ENCODE measurements at regions not wholly inside any gene's neighbourhood (a gene's known extent, or its start where the extent isn't known, plus 50 kb on each side); places are given as distances from the start of the nearest gene placed in this dataset.

DNA sequence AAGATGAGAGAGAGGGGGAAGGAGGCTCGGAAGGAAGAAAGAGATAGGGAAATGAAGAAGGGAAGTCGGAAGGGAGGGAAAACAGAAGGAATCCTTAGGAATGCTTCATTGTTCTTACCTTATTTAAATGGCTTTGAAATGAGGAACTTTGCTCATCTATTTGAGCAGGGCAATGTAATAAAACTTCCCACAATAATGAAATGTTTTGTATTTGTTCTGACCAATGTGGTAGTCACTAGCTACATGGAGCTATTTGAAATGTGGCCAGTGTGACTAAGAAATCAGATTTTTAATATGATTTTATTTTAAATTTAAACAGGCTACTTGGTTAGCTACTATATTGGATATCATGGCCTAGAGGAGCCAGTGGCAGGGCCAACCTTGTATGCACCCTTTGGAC, 510.6 kb downstream of the HTR7 start:
- no peak for DNase-seq

DNA sequence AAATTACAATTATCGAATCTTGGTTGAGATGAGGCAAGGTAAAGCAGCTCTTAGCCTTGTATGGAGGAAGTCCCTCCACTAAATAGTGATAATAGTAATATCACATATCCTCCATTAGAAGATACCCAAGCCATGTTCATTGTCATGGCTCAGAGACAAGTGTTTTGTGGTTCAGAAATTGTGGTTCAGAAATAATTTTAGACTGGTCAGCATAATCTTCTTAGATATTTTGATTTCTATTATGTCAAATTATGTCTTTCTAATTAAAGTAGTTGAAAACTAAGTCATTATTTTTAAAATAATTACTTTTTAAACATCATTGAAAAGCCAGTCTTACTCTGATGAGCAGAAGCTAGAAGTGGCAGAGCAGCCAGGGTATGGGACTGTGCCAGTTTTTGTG, 507.7 kb downstream of the HTR7 start:
- no peak for DNase-seq

DNA sequence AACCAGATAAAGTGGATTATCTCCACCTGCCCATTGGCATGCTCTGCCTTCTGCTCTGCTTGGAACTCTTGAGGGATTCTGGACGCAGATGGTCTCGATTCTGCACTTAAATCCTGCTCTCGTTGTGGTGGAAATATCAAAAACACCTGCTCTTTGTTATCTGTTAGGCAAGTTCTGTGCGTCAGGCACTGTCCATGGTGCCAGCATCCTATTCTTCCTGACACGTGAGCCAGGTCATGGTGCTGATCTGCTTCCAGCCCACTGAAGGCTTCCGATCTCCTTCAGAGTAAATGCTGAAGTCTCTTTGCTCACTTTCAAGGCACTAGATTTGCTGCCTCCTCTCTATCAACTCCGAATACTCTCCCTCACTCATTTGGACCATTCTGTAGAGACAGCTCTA, 505.6 kb downstream of the HTR7 start:
- DNase-seq = no peak

DNA sequence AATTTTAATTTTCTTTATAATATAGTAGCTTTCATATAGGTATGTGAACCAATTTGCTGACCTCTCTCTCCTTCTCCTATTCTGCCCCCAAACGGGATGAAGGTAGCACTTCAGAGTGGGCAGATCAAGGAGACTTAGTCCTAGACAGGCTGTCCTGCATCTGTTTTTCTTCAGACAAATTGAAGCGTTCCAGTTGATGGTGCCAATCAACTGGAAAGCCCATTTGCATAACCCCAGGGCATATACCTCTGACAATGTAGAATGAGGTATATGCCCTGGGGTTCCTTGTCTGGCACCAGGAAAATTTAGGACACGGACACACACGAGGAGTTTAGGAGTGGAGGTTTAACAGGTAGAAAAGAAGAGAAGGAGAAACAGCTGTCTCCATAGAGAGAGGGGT, 502.9 kb downstream of the HTR7 start:
- DNase-seq = no peak

DNA sequence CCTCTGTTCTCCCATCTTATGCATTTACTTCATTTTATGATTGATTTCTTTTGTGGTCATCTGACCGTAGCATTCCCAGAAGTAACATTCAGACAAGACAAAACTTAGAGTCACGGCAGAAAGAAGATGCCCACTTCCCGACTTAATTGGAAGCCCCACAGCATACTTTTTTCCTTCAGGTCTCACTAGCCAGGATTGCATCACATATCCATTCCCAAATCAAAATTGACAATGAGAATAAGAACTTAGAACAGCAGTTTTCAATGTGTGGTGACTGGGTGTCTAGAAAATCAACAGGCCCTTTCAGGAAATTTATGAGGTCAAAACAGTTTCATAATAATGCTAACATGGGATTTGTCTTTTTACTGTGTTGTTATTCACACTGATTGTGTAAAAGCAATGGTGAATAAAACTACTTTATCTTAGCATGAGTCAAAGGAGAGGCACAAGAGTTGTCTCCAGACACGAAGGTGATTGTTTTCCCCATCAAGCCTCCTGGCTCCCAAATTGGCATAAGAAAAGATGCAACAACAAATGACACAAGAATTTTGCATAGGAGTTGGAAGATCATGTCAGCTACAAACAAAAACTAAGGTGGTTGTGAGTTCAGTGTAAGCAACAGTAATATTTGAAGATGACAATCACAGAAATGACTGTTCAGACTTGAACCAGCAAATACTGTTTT, 493.9 kb downstream of the HTR7 start:
- DNase-seq = no peak

DNA sequence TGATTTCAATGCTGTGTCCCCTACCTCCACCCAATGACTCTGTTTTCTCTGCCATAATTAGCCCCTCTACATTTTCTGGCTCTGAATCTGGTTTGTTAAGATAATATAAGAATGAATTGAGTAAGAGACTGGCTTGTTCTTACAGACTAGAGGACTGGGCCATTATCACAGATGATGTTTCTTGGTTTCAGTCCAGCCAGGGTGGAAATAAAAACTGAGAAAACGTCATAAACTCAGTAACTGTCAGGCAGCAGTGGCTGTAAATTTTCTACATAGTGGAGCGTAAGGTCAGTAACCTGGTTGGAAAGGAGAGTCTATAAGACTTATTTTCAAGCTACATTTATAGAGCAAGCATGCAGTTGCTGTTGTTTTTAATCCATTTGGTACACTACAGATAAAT, 485.4 kb downstream of the HTR7 start:
- no peak for DNase-seq

DNA sequence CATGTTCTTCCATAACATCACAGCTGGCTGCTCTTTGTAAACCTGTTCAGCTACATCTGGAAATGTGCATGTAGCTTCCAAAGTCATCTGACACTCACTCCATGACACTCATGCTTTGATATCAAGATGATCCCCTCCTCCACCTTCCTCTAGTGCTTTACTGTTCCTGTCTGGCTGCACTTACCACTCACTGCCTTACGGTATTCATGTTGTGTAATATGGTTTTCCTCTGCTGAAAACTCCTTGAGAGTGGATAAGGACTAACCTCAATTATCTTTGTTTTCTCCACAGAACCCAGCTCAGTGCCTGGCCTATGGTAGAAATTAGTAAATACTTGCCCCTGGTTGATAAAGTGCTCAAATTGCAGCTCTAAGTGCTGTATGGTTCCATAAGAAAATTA, 483.9 kb downstream of the HTR7 start:
- no peak for DNase-seq

DNA sequence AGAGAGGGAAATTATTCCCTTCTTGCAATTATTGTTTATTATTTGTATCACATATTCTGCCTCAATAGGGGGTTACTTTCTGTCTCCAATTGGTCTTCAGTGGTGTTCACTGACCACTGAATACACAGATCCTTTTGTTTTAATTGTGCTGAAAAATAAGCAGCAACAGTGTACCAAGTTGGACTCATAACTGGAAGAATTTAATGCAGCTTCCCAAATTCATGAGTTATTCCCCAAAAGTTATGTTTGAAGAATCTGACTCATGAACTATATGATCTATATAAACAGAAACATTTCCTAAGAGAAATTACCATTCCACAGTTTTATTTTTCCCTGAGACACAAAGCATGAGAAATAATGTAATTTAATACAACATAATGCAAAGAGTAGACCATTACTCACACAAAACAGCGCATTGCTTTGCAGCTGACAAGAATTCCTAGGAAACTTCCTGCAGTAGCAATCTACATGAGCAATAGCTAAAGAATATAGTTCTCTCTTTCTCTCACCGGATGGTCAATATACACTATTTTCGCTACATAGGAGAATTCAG, 479.2 kb downstream of the HTR7 start:
- no peak for DNase-seq

DNA sequence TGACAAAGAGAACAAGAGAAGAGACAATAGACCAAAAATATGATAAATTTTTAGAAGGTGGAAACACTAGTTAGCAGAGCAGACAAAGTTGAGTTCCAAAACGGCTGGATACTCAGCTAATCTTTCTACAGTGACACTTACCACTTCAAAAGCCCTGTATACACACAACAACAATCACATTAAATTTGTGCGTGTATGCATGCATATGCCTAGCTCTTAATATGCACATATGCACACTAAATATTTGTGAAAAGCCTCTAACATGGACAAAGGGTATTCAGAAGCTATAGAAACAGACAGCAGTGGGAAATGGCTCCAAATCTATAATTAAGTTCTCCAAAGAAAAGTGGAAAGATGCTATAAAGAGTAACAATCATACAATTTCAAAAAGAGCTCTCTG, 476.4 kb downstream of the HTR7 start:
- DNase-seq = no peak

DNA sequence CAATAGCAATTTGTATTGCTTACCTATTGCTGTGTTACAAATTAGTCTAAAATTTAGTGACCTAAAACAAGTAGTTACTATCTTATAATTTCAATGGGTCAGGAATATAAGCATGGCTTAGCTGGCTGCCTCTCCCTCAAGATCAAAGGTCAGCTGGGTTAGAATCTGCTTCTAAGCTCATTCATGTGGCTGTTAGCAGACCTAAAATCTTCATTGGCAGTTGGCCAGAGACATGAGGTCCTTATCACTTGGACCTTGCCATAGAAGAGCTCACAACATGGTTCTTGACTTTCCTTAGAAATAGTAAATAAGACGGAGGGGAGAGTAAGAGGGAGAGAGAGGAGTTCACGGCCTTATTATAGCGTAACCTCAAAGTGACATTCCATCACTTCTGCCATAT, 468.0 kb downstream of the HTR7 start:
- DNase-seq = no peak

DNA sequence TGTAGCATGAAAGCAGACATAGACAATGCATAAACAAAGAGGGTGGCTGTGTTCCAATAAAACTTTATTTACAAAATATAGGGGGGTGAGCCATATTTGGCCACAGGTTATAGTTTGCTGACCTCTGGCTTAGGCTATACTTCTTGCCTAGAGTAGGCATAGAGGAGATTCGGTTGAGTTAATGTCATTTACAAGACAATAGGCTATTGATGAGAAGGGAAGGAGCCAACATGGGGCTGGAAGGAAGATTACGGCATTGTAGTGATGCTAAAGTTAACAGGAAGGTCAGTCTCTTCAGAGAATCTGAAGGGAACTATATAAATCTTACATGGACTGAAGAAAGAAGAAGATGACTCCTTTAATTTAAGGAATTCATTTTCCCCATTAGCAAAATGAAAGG, 463.5 kb downstream of the HTR7 start:
- no peak for DNase-seq

DNA sequence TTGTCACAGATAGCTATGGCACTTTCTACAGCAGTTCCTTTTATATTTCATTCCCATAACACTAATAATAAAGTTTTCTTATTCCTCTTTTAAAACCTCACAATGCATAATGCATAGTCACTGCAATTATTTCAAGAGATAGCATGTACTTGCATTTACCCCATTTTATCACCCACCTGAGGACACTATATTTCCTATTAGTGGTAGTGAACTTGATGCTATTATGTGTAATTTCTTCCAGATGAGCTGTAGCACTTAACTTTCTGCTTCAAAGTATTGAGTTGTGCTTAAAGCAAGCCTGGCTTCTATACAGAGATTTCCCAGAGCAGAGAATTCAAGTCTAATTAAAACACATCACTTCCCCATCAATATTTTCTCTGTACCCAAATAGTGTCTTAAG, 461.1 kb downstream of the HTR7 start:
- DNase-seq = no peak

DNA sequence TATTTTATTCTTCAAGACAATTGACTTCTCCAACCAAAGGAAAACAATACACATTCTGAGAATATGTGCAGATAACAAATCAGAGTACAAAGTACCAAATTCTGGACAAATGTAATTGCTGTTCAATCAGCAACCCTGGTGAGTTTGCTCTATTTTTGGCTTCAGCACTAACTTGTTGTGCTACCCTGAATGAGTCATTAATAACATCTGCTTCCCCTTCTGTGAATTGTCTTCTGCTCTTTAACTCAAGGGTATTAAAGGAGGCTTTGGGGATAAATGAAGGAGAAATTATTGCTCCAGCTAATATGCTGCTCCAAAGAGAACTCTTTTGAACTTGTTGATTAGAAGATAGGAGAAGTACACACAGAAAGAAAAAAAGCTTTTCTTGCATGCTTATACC, 459.3 kb downstream of the HTR7 start:
- no peak for DNase-seq

DNA sequence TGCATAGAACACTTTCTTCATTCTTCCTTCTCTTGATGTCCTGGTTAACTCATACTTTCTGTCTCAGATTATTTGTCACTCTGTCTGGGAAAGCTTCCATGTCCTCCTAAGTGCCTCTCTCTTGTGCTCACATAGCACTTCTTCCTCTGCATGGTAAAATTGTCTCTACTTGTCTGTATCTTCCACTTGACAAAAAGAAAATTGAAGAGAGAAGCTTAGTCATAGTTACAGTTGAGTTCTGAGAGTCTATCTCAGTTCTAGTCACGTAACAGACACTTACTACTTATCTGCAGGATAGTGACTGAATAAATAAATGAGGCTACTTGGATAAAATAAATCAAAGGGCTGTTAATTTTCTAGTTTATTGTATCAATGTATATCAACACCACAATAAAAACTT, 458.1 kb downstream of the HTR7 start:
- no peak for DNase-seq

DNA sequence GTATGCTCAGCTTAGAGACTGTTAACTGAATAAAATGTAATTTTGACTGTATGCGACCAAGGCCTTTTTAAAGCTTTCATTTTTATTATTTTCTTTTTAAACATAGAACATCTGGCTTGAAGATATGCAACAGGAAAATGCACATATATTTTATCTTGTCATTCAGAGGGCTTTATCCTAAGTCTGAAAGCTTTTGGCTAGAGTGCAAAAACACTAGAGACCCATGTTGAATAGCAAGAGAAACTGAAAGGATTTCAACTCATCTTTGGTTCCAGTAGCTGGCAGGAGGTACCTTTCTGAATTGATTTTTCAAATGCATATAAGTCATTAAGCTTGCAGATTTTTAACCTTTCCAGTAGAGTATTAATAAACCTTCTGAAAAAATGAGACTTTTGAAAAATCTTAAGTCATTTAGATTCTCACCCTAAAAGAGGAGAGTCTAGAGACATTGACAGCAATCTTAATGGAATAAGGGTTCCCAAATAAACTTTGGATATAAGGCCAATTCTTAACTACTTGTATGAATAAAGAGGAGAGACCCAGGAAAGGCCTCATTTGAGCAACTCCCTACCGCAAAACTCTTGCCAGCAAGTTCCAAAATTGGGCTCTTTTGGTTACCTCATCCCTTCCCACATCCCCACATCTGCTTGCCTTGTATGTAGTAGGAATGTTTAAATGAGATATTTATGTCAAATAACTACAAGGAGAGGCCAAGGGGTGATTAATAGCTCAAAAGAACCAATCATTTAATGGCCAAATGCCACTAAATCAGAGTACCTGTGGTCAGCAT, 454.4 kb downstream of the HTR7 start:
- DNase-seq = no peak

DNA sequence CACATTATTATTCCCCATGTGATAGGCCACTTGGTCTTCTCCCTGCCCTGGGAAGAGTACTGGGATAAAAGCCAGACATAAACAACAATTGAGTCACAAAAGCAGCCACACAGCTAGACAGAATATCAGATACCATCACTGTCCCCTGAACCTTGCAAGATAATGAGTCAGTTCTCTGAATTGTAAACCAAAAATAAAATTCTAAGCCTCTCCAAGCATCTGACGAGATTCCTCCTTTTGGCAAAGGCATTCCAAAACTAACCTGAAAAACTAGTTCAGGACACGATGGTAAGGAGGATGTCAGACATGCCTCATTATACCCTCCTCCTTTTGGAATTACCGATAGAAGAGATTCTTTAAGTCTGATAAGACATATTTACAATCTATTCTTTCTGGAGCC, 450.7 kb downstream of the HTR7 start:
- no peak for DNase-seq

DNA sequence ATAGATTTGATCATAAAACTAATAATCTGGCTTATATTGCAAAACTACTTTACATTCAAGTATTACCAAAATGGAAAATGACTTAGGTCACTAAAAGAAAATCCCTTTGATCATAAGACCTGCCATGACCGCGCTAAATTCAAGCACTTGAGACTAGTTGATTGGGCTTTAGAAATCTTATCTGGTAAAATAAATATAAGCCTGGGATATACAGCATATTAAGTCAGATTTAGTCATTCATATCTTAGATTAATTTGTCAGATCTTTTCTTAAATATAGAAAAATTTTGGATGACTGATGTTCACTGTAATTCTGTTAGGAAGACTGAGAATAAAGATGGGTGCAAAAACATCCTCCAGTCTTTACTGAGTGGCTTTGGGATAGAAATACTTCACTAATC, 450.0 kb downstream of the HTR7 start:
- DNase-seq = no peak

DNA sequence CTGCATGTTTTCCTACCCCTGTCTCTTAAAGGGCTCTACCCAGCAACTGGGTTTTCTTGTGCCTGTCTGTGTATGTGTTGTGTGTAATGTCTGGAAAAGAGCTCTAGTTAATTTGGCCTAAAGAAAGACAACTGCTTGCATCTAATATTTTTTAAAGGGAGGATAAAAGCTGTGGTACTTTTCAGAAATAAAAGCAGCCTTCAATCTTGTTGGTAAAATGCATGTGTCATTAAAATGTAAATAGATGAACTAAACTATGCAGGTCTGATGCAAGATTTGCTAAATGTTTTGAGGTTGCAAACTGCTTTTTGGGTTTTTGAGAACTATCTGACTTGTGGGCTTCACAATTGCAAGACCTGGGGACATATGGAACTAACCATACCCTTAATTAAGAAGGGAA, 445.3 kb downstream of the HTR7 start:
- DNase-seq = no peak

DNA sequence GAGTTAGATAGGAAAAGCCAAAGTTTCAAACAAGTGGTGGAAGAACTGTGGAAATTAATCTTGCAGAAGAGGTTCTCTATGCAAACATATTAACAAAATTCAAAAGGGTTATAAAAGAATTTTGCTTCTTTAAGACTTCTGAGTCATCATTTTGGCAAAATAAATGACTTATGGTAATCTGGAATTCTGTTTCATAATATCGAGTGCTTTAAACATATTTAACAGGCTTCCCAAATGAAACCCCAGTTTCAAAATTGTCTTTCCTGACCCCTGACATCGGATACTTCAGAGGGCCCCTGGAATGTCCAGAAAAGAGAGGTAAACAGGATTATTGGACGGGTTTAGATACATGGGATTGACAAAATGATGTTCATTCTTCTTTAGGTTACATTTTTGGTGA, 444.6 kb downstream of the HTR7 start:
- DNase-seq = no peak

DNA sequence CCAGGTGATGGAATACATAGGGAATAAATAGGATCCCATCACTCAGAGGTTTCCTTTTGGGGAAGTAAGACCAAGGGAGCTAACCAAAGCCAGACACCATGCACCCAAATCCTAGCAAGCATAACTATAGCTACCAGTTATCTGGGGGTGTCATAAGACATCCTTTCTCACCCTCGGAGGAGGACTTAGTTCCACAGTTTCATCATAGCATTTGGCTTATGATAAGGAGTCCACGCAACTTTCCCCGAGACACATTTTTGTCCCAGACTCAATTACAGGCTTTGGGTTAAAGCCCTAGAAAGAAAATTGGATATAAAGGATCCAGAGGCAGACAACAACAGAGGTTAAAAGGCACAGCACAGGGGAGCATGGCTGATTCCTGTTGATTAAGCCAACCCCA, 442.9 kb downstream of the HTR7 start:
- DNase-seq = no peak

DNA sequence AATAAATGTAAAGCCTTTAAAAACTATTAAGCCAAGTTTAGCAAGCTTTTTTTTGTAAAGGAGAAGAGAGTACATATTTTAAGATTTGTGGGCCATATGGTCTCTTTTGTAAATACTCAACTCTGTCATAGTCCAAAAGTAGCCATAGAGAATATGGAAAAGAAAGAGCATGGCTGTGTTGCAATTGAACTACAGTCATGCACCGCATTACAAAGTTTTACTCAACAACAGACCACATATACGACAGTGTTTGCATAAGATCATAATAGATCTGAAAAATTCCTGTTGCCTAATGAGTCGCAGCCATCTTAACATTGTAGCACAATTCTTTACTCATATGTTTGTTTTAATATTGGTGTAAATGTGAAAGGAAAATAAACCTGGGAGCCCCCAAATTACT, 440.8 kb downstream of the HTR7 start:
- DNase-seq = no peak

DNA sequence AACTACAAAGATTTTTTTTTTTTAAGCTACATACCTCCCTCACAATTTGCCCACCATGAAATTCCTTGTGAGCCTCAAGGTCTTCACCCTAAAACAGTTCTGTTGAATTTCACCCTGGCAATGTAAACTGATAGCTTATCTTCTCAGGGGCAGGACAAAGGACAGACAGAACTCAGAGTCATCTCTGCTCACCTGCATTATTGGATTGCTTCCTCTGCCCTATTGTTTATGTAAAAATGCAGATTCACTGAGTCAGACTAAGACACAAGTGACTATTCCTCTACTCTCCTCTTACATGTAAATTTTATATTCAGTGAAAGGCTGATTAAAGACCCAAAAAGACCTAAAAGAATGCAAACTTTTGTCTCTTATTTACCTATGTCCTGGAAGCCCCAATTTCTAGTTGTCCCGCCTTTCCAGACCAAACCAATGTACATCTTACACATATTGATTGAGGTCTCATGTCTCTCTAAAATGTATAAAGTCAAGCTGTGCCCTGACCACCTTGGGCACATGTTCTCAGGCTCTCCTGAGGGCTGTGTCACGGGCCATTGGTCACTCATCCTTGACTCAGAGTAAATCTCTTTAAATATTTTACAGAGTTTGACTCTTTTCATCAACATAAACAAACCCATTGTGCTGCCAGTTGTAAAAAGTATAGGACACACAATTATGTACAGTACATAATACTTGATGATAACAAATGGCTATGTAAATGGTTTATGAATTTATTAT, 440.2 kb downstream of the HTR7 start:
- no peak for DNase-seq

DNA sequence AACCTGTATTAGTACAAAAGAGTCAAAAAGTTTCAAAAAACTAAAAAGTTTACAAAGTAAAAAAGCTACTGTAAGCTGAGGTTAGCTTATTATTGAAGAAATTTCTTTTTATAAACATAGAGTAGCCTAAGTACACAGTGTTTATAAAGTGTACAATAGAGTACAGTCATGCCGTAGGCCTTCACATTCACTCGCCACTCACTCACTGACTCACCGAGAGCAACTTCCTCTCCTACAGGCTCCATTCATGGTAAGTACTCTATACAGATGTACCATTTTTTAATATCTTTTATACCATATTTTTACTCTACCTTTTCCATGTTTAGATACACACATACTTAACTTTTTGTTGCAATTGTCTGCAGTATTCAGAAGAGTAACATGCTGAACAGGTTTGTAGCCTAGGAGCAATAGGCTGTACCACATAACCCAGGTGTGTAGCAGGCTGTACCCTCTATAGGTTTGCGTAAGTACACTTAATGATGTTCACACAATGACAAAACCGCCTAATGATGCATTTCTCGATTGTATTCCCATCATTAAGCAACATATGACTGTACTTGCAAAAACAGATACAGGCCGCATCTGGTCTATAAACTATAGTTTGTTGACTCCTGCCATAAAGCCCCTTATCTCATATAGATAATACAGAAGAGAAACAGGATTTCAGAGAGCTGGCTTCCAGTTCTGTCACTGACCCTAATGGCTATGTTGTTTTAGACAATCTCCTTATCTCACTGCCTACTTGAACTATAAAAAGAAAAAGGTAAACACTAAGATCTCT, 438.8 kb downstream of the HTR7 start:
- DNase-seq = no peak

Data from GF-D8 (cell line).